ENCODE measurements at regions not wholly inside any gene's neighbourhood (a gene's known extent, or its start where the extent isn't known, plus 50 kb on each side); places are given as distances from the start of the nearest gene placed in this dataset.

DNA sequence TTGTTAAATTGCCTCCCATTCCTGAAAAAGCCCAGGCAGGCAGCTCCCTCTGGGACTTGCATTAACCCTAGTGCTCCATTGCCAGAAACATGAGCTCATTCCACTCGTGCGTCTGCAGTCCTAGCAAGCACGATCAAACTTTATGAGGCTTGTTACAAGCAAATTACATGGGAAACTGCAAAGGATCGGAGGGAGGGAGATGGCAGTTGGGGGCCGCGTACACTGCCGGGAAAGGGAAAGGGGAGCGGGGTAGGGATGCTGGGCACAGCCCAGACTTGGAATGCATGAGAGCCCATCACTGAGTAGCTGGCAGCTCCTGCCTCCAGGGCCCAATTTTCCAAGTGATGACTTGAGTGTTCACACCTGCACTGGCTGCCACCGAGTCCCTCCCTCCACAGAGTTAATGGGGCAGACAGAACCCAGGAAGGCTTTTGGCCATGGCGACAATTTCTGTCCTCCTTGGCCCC is 169.9 kb downstream of the BRINP2 start:
- H3K9me3 ChIP-seq (ENCODE audit: control insufficient read depth in 2 of 2, insufficient read depth in 1 of 2, low read length in 1 of 2), result no peaks in the 10 kb centered on the region
- 74% methylated on average over 10 of the region's 10 CpGs for WGBS

DNA sequence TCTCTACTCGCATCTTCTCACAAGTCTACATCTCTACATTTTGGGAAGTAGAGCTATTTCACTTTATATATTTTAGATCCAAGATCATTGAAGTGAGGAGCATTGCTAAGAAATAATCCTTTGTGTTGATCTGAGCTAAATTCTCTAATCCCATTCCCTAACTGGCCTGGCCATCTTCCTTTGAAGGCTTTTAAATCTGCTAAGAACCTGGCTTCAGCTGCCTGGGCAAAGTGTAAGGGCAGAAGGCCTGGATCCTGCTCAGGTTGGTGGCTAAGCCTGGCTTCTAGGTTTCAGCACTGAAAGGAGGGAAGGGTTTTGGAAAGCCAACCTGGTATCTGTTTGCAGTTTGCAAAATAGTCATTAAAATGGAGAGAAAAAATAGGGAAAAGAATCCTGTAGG is 167.6 kb downstream of the BRINP2 start:
- no peak overlapping the region for H3K4me3 ChIP-seq (ENCODE audit: low read length in 2 of 2)
- no peaks in the 10 kb centered on the region for H3K36me3 ChIP-seq (ENCODE audit: control insufficient read depth in 2 of 2, insufficient read depth in 2 of 2, low read length in 1 of 2)
- WGBS, result 82% methylated on average over 1 of the region's 1 CpG
- H3K4me1 ChIP-seq (ENCODE audit: control insufficient read depth in 2 of 2, insufficient read depth in 2 of 2, low read length in 2 of 2), result no peaks in the 10 kb centered on the region
- H3K9me3 ChIP-seq (ENCODE audit: control insufficient read depth in 2 of 2, insufficient read depth in 1 of 2, low read length in 1 of 2), result no peaks in the 10 kb centered on the region
- DNase-seq (ENCODE audit: low read depth in 6 of 9, low spot score in 9 of 9), result no peak
- H3K27ac ChIP-seq (ENCODE audit: low read depth in 1 of 2, low read length in 1 of 2), result no peak overlapping the region
- no peaks in the 10 kb centered on the region for H3K27me3 ChIP-seq (ENCODE audit: control insufficient read depth in 2 of 2, insufficient read depth in 1 of 2, low read length in 1 of 2)

More for the DNA sequence above, 169.9 kb downstream of the BRINP2 start:
- Histone ChIP-seq H3K4me1 (ENCODE audit: control insufficient read depth in 2 of 2, insufficient read depth in 2 of 2, low read length in 2 of 2) (no peaks in the 10 kb centered on the region), H3K4me3 (ENCODE audit: low read length in 2 of 2) (no peak overlapping the region), H3K27ac (ENCODE audit: low read depth in 1 of 2, low read length in 1 of 2) (no peak overlapping the region), H3K27me3 (ENCODE audit: control insufficient read depth in 2 of 2, insufficient read depth in 1 of 2, low read length in 1 of 2) (no peaks in the 10 kb centered on the region), H3K36me3 (ENCODE audit: control insufficient read depth in 2 of 2, insufficient read depth in 2 of 2, low read length in 1 of 2) (no peaks in the 10 kb centered on the region)
- no peak for DNase-seq (ENCODE audit: low read depth in 6 of 9, low spot score in 9 of 9)

DNA sequence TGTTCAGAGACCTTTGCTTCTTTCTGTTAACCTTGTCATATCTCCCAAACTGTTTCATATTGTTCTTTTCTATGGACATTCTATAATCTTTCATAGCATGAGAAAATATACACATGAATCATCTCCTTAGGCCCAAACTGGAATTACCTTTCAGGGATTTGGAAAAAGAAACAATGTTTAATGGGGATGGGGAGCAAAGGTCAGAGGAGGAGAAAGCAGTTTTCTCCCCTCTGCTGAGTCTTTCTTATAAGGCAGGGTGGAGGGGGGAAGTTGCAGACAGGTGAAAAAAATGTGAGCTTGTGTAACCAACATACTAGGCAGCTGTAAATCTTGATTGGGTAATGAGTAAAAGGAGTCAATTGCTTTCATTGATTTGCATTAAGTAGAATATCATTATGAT is 164.1 kb downstream of the BRINP2 start:
- DNase-seq (ENCODE audit: low read depth in 6 of 9, low spot score in 9 of 9), result no peak
- Histone ChIP-seq H3K4me3 (ENCODE audit: low read length in 2 of 2) (no peak overlapping the region), H3K27ac (ENCODE audit: low read depth in 1 of 2, low read length in 1 of 2) (no peak overlapping the region), H3K27me3 (ENCODE audit: control insufficient read depth in 2 of 2, insufficient read depth in 1 of 2, low read length in 1 of 2) (no peaks in the 10 kb centered on the region), H3K9me3 (ENCODE audit: control insufficient read depth in 2 of 2, insufficient read depth in 1 of 2, low read length in 1 of 2) (no peaks in the 10 kb centered on the region), H3K36me3 (ENCODE audit: control insufficient read depth in 2 of 2, insufficient read depth in 2 of 2, low read length in 1 of 2) (no peaks in the 10 kb centered on the region), H3K4me1 (ENCODE audit: control insufficient read depth in 2 of 2, insufficient read depth in 2 of 2, low read length in 2 of 2) (no peaks in the 10 kb centered on the region)

DNA sequence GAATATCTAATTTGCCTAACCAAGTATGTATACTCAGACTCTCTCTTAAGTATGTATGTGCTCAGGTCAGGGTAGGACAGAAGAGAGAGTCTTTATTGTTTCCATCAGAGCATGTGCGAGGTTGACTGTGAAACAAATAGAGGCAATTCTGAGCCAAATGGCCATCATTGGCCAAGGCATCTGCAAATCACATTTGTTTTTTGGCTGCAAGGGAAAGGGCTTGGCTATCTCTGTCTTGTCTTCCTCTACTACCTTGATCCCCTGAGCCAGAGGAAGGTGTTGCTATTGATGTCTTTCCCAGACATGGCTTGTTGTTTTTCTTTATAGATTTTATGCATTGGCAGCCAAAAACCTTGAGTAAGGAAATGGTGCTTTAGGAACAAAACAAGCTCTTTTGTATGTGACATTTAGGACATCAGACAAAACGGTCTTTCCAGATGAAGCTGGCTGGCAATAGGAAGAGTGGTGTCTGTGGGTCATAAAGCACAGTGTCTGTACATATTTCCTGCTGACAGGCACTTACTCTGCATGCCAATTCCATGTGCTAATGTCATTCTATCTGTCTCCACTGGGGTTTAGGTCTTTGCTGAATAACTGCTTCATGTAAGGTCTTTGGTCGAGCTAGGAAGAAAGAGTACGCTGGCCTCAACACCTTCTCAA is 163.3 kb downstream of the BRINP2 start:
- no peaks in the 10 kb centered on the region for H3K36me3 ChIP-seq (ENCODE audit: control insufficient read depth in 2 of 2, insufficient read depth in 2 of 2, low read length in 1 of 2)
- DNase-seq (ENCODE audit: low read depth in 6 of 9, low spot score in 9 of 9), result no peak
- H3K9me3 ChIP-seq (ENCODE audit: control insufficient read depth in 2 of 2, insufficient read depth in 1 of 2, low read length in 1 of 2), result no peaks in the 10 kb centered on the region
- 80% methylated on average over 4 of the region's 4 CpGs for WGBS
- no peaks in the 10 kb centered on the region for H3K4me1 ChIP-seq (ENCODE audit: control insufficient read depth in 2 of 2, insufficient read depth in 2 of 2, low read length in 2 of 2)
- H3K4me3 ChIP-seq (ENCODE audit: low read length in 2 of 2), result no peak overlapping the region
- H3K27me3 ChIP-seq (ENCODE audit: control insufficient read depth in 2 of 2, insufficient read depth in 1 of 2, low read length in 1 of 2), result no peaks in the 10 kb centered on the region
- H3K27ac ChIP-seq (ENCODE audit: low read depth in 1 of 2, low read length in 1 of 2), result no peak overlapping the region
